ENCODE measurements at regions not wholly inside any gene's neighbourhood (a gene's known extent, or its start where the extent isn't known, plus 50 kb on each side); places are given as distances from the start of the nearest gene placed in this dataset.

DNA sequence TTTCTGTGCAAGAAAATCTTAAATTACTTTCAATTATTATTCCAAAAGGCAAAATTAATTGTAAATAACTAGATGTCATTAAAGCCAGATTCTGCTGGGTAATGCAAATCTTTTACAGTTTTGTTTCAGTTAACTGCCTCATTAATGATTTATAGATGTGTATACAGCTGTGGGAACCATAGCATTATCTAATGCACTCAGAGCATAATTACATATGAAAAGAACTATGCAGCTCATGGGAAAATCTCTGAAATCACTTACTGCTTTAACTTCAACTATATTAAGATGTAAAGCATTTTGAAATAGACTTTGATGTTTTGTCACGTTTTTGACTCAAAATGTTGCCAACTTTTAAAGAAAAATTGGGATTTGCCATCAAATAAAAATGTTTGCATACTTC lies 630.3 kb upstream of the KLHL4 start:
- Mint-ChIP-seq H3K27me3 (no peaks in the 10 kb centered on the region), H3K36me3 (no peaks in the 10 kb centered on the region), H3K4me3 (no peak overlapping the region), H3K4me1 (ENCODE audit: unreplicated experiment) (no peaks in the 10 kb centered on the region), H3K27ac (no peak overlapping the region), H3K9me3 (no peaks in the 10 kb centered on the region)
- TF ChIP-seq, protein P1, sequence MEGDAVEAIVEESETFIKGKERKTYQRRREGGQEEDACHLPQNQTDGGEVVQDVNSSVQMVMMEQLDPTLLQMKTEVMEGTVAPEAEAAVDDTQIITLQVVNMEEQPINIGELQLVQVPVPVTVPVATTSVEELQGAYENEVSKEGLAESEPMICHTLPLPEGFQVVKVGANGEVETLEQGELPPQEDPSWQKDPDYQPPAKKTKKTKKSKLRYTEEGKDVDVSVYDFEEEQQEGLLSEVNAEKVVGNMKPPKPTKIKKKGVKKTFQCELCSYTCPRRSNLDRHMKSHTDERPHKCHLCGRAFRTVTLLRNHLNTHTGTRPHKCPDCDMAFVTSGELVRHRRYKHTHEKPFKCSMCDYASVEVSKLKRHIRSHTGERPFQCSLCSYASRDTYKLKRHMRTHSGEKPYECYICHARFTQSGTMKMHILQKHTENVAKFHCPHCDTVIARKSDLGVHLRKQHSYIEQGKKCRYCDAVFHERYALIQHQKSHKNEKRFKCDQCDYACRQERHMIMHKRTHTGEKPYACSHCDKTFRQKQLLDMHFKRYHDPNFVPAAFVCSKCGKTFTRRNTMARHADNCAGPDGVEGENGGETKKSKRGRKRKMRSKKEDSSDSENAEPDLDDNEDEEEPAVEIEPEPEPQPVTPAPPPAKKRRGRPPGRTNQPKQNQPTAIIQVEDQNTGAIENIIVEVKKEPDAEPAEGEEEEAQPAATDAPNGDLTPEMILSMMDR (conservative IDR thresholded peaks at IDR 0.05) = no peak
- DNase-seq (ENCODE audit: extremely low spot score, unreplicated experiment) = no peak

DNA sequence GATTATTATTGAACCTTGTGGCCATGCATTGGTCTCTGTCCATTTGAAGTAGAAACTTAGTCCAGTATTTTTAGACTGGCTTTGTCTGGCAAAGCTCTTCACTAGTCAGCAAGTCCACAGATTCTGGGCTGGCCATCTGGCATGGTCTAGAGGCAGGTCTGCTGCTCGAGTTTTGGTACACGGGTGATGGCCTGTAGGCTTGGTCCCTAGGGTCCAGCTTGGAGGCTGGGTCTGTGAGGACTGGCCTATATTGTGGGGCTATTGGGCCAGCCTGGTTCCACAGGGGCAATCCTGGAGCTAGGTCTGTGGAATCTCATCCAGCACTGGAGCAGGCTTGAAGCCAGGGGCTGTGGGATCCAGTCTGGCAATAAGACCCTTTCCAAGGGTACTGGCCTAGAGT lies 607.6 kb upstream of the KLHL4 start:
- no peaks in the 10 kb centered on the region for H3K27me3 Mint-ChIP-seq
- no peaks in the 10 kb centered on the region for H3K4me1 Mint-ChIP-seq (ENCODE audit: unreplicated experiment)
- H3K9me3 Mint-ChIP-seq = no peaks in the 10 kb centered on the region
- H3K27ac Mint-ChIP-seq = no peak overlapping the region
- DNase-seq (ENCODE audit: extremely low spot score, unreplicated experiment) = no peak
- no peak overlapping the region for H3K4me3 Mint-ChIP-seq
- H3K36me3 Mint-ChIP-seq = no peaks in the 10 kb centered on the region
- TF ChIP-seq, protein P1 (conservative IDR thresholded peaks at IDR 0.05) = no peak

DNA sequence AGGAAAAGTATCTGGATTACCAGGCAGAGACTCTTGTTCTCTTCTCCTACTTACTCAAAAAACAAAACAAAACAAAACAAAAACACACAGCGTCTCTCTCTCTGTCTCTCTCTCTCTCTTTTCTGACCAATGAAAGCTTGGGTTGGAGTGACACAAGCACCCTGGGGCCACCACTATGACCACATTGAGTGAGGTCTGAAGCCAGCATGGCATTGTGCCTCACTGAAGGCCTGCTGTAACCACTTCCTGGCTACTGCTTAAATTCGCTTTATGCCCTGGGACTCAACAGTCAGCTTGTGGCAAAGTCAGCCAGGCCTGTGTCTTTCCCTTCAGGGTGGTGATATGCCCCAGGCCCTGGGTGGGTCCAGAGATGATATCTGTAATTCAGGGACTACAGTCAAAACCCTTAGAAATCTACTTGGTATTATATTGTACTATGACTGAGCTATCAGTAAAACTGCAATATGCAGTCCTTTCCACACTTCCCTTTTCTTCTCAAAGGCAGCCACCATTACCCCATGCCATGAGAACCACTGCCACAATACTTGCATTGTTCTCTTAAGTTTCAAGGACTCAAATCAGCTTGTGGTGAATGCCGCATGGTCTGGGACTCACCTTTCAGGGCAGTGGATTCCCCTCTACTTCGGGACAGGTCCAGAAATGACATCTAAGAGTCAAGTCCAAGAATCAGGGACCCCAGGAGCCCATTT lies 606.8 kb upstream of the KLHL4 start:
- DNase-seq (ENCODE audit: extremely low spot score, unreplicated experiment) = no peak
- H3K9me3 Mint-ChIP-seq = no peaks in the 10 kb centered on the region
- H3K27me3 Mint-ChIP-seq = no peaks in the 10 kb centered on the region
- TF ChIP-seq, protein P1 (conservative IDR thresholded peaks at IDR 0.05) = no peak
- no peak overlapping the region for H3K27ac Mint-ChIP-seq
- H3K4me3 Mint-ChIP-seq = no peak overlapping the region
- H3K36me3 Mint-ChIP-seq = no peaks in the 10 kb centered on the region
- H3K4me1 Mint-ChIP-seq (ENCODE audit: unreplicated experiment) = no peaks in the 10 kb centered on the region

DNA sequence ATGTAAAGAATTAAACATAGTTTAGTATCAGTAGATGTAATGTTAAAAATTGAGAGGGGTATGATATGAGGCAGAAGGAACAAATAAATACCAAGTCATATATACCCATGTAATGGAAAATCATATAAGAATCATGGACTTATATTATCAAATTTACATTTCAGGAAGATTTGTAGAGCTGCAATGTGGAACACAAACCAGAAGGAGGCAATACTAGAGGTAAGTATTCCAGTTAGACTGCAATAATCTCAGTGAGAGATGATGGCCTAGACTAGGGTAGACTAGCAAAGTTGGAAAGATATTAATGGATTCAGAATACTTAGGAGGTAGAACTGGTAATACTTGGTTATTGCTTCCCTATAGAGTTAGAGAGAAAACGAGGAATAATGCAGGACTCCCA lies 603.0 kb upstream of the KLHL4 start:
- Mint-ChIP-seq H3K27me3 (no peaks in the 10 kb centered on the region), H3K27ac (no peak overlapping the region), H3K4me1 (ENCODE audit: unreplicated experiment) (no peaks in the 10 kb centered on the region), H3K9me3 (no peaks in the 10 kb centered on the region), H3K4me3 (no peak overlapping the region), H3K36me3 (no peaks in the 10 kb centered on the region)
- no peak for DNase-seq (ENCODE audit: extremely low spot score, unreplicated experiment)
- TF ChIP-seq, protein P1 (conservative IDR thresholded peaks at IDR 0.05) = no peak

DNA sequence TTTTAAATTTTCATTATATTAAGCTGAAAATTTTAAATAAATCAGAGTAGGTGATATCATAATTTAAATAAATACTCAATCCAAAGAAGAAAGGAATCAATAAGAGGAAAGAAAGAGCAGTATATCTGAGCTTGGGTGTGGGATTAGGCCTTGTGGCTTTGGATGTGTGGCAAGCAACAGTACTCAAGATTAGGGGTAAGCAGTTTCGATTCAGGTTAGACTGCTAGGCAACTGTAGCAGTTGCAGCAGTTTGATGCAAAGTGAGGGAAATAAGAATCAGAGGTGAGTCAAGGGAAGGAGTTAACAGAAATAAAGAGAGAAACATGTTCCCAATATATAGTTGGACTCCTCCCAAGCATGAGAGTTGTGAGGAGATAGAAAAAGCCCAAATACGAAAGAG lies 599.6 kb upstream of the KLHL4 start:
- no peaks in the 10 kb centered on the region for H3K9me3 Mint-ChIP-seq
- H3K36me3 Mint-ChIP-seq = no peaks in the 10 kb centered on the region
- no peaks in the 10 kb centered on the region for H3K27me3 Mint-ChIP-seq
- DNase-seq (ENCODE audit: extremely low spot score, unreplicated experiment) = no peak
- H3K27ac Mint-ChIP-seq = no peak overlapping the region
- no peaks in the 10 kb centered on the region for H3K4me1 Mint-ChIP-seq (ENCODE audit: unreplicated experiment)
- TF ChIP-seq, protein P1 (conservative IDR thresholded peaks at IDR 0.05) = no peak
- H3K4me3 Mint-ChIP-seq = no peak overlapping the region
